GM21528 (cell line): ENCODE measurements at regions not wholly inside any gene's neighbourhood (a gene's known extent, or its start where the extent isn't known, plus 50 kb on each side); places are given as distances from the start of the nearest gene placed in this dataset.
"Not testable (repeated sequence)": the region's sequence is repeated elsewhere in the genome, so short reads cannot be mapped to it uniquely, and the experiment has no call there.

Experiments
- ATAC-seq: cut with Tn5 transposase; IDR thresholded peaks from one replicate; pipeline ENCODE4 v1.9.1; 2021; ENCODE audit warnings: mild to moderate bottlenecking, moderate library complexity; ENCODE audit not compliant: unreplicated experiment, low FRiP score

- ATAC-seq, result no peak
Observed at GRCh38 chr4:29243851-29244250, 1476.3 kb upstream of the PCDH7 start.

GRCh38 chr4:29259556-29259955 lies 1460.6 kb upstream of the PCDH7 start:
- no peak for ATAC-seq

- no peak for ATAC-seq
Observed at GRCh38 chr4:29262986-29263385, 1457.2 kb upstream of the PCDH7 start.

GRCh38 chr4:29276150-29276549 lies 1444.0 kb upstream of the PCDH7 start:
- ATAC-seq, result no peak

GRCh38 chr4:29277381-29277780 lies 1442.8 kb upstream of the PCDH7 start:
- ATAC-seq, result no peak

GRCh38 chr4:29278585-29278984 lies 1441.6 kb upstream of the PCDH7 start:
- ATAC-seq, result no peak

GRCh38 chr4:29289118-29289517 lies 1431.1 kb upstream of the PCDH7 start:
- no peak for ATAC-seq

GRCh38 chr4:29295280-29295679 lies 1424.9 kb upstream of the PCDH7 start:
- ATAC-seq, result no peak

- ATAC-seq, result no peak
Observed at GRCh38 chr4:29304595-29304994, 1415.6 kb upstream of the PCDH7 start.

GRCh38 chr4:29307256-29307655 lies 1412.9 kb upstream of the PCDH7 start:
- ATAC-seq, result no peak

- no peak for ATAC-seq
Observed at GRCh38 chr4:29307755-29308154, 1412.4 kb upstream of the PCDH7 start.

- ATAC-seq, result no peak
Observed at GRCh38 chr4:29309050-29309449, 1411.1 kb upstream of the PCDH7 start.

- ATAC-seq, result no peak
Observed at GRCh38 chr4:29310252-29310651, 1409.9 kb upstream of the PCDH7 start.

GRCh38 chr4:29311247-29311646 lies 1408.9 kb upstream of the PCDH7 start:
- ATAC-seq, result no peak

GRCh38 chr4:29319663-29320340 lies 1400.4 kb upstream of the PCDH7 start:
- no peak for ATAC-seq

GRCh38 chr4:29320947-29321620 lies 1399.1 kb upstream of the PCDH7 start:
- no peak for ATAC-seq

GRCh38 chr4:29326004-29326403 lies 1394.2 kb upstream of the PCDH7 start:
- ATAC-seq, result no peak

- no peak for ATAC-seq
Observed at GRCh38 chr4:29326816-29327215, 1393.4 kb upstream of the PCDH7 start.

GRCh38 chr4:29336861-29337260 lies 1383.3 kb upstream of the PCDH7 start:
- no peak for ATAC-seq

- ATAC-seq, result no peak
Observed at GRCh38 chr4:29372971-29373370, 1347.2 kb upstream of the PCDH7 start.

- no peak for ATAC-seq
Observed at GRCh38 chr4:29375716-29376115, 1344.5 kb upstream of the PCDH7 start.

GRCh38 chr4:29378237-29378636 lies 1341.9 kb upstream of the PCDH7 start:
- ATAC-seq, result not testable (repeated sequence)
